ENCODE measurements at regions not wholly inside any gene's neighbourhood (a gene's known extent, or its start where the extent isn't known, plus 50 kb on each side); places are given as distances from the start of the nearest gene placed in this dataset.

- peak; percentile 33 for DNase-seq (ENCODE audit: low spot score)
These were observed 81.6 kb upstream of the NFIB start for GRCh38 chr9:14395317-14396082.

DNA sequence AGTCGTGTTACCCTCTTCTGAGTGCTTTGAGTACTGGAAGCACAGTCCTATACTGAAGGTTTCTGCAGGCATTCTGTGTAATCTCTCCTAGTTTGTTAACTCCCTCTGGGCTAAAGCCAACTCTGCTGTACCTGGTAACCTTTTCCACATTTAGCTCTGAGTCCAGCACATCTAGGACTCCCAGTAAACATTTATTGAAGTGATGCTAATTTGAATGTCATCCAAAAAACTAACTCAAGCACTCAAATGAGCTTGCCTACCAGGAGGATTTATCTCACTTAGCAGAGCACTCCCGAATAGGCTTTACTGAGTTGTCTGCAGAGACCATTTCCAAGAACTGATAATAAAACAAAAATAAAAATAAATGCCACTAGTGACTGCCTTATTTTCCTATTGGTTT lies 79.5 kb upstream of the NFIB start:
- no peak for DNase-seq (ENCODE audit: low spot score)

DNA sequence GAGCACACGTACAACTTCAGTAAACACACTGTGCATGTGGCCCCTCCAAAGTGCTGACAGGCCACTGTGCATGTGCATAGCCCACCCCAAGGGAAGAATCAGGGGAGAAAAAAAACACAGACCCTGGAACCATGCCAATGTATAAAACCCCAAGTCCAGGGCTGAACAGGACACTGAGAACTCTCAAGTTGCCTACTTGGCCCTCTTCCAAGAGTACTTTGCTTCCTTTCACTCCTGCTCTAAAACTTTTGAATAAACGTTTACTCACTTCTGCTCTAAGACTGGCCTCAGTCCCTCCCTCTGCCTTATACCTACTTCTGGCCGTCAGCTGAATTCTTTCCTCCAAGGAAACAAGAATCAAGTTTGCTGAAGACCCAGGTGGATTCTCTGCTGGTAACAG lies 77.7 kb upstream of the NFIB start:
- no peak for DNase-seq (ENCODE audit: low spot score)

- no peak for DNase-seq (ENCODE audit: low spot score)
These were observed 75.7 kb upstream of the NFIB start for GRCh38 chr9:14389657-14390056.

DNA sequence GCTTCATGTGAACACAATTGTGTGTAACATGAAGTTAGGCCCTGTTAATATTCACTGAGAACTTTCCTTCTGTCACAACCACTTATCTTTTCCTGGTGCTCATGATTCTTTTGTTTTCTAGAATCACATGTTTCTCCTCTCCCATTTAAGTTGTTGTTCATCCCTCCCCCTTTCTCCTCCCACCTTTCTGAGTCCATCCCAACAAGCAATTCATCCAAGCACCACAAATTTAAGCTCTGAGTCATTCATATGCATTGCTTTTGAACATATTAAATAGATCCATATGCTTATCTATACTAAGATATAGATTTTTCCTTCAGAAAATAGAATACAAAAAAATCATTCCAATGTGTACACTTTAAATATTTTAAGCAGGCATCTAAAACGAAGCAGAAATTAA lies 75.2 kb upstream of the NFIB start:
- no peak for DNase-seq (ENCODE audit: low spot score)

DNA sequence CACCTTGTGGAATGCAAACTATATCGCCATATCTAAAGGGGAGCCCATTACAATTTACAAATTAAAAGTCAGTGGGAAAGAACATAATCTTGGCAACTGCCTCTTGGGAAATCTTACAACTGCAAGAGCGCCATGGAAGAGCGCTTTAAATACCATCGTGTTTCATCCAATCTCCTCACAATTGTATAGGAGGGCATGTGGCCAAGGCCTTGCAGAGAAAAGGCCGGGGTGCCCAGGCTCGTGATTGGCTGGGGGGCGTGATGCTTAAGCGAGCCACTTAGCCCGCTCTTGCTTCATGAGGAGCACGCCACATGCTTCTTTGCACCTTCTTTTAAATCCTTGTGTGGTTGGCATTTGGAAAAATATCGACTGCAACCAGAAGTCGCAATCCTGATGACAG lies 69.8 kb upstream of the NFIB start:
- DNase-seq (ENCODE audit: low spot score): no peak

DNA sequence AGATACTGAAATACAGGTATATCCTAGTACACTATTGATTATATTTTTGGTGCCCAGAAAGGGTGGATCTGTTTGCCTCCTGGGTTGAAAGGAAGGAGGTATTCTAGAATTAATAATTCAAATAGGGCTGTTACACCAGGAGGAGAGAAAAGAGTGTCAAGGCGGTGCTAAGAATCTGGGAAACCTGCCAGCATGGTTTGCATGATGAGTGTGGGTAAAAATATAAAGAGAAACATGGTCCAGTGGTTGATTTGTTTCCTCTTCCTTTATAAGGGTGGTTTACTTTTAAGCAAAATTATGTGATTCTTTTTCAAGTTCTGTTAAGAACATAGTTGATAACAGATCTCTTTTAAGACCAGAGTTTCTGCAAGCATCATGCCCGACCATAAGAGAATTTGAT lies 69.4 kb upstream of the NFIB start:
- DNase-seq (ENCODE audit: low spot score): peak; percentile 39

GRCh38 chr9:14380061-14380836 lies 66.3 kb upstream of the NFIB start:
- DNase-seq (ENCODE audit: low spot score): no peak

DNA sequence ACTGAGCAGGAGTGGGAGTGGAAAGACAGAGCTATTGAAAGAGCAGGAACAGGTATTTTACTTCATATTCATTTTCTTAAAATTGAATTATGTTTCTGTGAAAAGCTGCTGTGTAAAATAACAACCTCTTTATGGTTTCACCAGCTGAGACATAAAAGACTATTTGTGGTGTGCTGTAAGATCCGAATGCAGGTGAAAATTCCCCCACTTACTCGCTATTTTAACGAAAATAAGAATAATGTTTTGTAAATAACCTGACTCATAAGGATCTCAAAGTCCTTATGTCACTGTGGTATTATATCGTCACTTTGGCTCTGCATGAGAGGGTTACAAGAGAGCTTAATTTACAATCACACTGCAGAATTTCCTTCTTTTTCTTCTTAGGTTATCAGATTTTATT lies 65.3 kb upstream of the NFIB start:
- DNase-seq (ENCODE audit: low spot score): no peak

DNA sequence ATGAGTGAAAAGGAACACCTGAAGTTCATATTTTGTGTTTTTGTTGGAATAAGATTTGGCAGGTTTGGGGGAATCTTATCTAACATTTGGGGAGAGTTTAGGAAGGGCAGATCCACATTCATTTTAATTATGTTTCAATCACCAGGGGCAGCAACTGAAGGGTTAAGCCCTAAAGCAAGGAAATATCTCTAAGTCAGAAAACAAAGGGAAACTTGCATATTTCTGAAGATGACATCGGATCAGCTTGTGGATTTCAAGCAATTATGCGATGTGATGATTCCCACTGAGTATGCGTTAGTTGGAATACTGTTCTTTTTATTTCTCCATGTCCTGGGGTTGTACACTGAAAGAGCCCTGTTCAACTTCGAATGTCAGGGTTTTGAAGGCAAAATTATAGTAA lies 59.8 kb upstream of the NFIB start:
- DNase-seq (ENCODE audit: low spot score): no peak

DNA sequence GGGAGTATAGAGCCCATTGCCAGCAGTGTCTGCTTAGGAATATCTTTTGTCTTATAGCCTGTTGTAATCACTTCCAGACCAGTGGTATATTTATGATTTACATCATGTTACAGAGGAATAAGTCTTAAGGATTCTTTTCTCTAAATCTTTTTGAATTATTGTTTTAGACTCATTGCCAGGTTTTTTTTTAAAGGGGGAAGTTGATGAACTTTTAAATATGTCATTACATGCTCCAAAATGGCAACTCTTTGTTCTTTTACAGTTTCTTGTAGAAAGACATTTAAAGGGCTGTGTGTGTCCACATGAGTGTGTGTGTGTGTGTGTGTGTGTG lies 59.4 kb upstream of the NFIB start:
- no peak for DNase-seq (ENCODE audit: low spot score)

DNA sequence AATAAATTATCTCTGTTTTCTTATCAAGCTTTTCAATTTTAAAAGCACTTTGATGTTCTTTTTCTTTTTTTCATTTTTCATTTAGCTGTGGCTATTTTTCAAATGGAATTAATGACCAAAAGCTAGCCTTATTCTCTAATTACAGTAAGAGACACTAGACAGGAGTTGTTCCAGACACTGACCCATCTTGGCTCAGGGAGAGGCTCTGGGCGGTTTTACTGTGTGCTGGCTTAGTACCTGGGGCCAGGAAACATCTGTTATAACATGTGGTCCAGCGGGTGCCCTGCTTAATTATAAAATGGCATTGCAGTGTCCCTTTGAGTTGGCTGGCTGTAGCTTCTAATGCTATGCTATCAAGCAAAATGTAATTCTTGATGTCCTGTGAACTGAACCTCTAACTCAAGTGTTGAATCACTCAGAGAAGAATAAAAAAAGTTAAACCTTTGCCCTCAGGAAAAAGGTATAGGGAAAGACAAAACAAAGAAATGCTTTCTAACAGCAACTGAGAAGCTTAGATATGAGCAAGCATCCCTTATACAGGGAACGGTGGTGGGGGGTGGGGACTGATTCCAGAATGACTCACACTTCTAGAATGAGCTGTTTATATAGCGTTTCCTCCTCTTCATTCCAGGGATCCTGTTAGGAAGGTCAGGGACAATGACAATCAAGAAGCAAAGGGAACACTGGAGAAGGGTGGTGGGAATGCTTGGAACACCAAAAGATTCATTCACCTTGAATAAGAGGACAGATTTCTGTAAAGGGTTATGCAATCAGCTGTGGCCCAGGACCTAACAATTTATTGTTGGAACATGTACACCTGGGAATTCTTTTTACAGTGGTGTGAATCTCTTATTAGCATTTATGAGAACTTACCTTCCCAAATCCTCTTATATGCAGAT lies 58.7 kb upstream of the NFIB start:
- DNase-seq (ENCODE audit: low spot score): no peak

DNA sequence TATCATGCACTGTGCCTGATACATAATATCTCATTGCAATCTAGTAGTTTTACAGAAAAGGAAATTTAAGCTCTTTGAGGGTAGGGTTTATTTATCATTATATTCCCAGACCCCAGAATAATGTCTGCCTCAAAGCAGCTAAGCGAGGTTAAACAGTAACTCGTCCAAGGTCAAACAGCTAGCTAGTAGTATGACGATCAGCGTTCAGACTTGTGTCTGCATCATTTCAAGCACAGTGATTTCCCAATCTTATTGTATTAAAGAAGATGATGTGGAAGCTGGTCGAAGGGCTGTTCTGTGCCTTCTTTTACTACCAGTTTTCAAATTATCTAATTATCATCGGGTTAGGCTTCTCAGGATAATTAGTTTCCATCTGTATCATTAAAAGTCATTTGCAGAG lies 55.1 kb upstream of the NFIB start:
- no peak for DNase-seq (ENCODE audit: low spot score)

GRCh38 chr9:14366076-14366475 lies 52.1 kb upstream of the NFIB start:
- DNase-seq (ENCODE audit: low spot score): no peak

DNA sequence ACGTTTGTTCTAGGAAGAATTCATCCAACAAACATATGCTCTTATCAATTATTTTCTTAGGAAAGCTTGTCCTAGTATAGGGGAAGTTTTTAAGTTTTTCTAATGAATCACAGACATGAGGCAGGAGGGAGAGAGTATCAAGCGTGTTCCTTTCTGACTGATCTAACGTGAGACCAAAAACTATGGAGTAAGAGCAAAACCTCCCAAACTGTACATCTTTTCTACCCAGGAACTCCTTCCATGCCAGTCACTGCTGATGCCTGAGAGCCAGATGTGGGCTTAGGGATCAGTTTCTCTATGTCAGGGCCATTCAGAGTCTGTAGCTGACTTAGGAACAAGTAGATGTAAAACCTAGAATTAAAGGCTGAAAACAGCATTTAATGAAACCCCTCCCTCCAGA lies 51.7 kb upstream of the NFIB start:
- DNase-seq (ENCODE audit: low spot score): no peak
